HG03460 (cell line): ENCODE measurements at regions not wholly inside any gene's neighbourhood (a gene's known extent, or its start where the extent isn't known, plus 50 kb on each side); places are given as distances from the start of the nearest gene placed in this dataset.

Experiments used
- ATAC-seq: cut with Tn5 transposase; IDR thresholded peaks from one replicate; pipeline ENCODE4 v1.9.1; 2021; ENCODE audit not compliant: unreplicated experiment

DNA sequence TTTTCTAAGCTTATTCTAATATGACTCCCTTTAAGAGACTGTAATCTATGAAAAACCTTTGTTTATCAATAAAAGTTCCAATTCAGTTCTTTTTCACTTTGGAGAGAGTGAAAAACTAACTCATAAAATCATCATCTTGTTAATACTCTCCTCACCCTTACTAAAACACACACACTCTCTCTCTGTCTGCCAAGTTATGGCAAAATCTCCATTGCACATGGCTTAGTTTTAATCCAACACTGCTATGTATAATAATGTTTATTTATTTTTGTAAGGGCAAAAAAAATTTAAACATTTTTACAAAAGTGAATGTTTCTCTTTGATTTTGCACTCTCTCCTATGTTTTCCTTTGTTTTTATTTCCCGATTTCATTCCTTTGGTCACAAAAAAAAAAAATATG, 253.2 kb downstream of the BMP7 start:
- no peak for ATAC-seq

DNA sequence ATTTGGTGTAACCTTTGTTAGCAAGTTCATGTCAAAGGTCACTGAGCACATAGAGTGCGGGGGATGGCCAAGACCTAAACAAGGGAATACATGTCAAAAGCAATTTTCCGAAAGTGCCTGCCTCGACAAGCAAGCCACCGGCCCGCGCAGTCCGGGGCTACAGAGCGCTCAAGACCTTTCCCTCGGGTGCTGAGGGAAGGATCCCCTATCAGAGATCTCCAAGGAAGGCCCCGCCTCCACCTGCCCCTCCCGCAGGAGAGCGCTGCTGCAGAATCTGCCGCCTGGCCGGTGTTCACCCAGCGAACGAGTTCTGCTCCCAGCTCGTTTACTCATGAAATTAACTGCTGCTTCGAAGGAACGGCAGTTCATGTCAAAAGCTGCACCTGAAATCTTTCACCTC, 252.7 kb downstream of the BMP7 start:
- ATAC-seq = no peak

DNA sequence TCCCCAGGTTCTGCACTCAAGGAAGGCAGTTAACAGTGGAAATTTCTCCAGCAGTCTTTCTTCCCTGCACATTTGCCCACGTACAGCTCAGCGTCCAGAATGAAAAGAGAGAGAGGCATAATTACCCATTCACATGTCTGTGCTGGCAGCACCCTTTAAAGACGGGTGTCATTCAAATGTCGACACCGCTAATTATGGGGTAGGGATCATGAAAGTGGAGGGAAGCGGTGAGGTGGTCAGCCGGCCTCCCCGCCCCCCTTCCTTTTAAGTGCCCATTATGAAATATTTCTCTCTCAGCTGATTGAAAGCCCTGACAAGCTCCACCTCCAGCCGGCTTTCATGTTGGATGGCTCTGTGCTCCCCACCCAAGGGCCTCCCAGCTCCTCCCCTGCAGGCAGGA, 246.1 kb downstream of the BMP7 start:
- no peak for ATAC-seq

DNA sequence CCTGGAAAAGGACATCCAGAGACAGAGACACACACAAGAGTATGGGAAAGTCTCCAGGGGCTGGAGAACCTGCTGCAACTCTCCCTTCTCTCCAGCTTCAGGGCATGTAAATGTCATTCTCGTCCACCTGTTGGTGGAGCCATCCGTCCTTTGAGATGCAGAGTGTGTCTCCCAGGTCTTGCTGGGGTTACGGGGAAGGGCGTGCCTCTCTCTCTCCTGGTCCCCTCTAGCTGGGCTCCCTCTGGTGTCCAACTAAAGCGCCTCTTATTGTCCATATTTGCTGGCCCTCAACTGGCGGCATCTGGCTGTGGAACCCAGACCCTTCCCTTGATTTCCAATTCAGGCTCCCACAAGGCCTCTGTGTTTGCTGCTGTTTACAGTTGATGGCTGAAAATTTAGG, 244.1 kb downstream of the BMP7 start:
- ATAC-seq = no peak

DNA sequence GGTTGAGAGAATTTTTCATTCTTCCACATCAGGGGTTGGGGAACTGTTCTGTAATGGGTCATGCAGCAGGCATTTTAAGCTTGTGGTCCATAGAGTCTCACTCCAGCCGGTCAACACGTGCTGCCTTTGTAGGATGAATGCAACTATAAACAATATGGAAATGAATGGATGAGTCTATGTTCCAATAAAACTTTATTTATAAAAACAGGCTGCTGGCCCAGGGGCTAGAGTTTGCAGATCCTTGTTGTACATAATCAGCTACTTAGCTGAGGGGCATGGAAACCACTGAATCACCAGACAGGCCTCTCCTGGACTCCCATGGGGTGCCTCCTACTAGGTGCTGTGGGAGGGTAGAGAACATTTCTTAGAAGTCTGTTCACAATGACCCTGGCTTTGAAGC, 243.4 kb downstream of the BMP7 start:
- no peak for ATAC-seq

DNA sequence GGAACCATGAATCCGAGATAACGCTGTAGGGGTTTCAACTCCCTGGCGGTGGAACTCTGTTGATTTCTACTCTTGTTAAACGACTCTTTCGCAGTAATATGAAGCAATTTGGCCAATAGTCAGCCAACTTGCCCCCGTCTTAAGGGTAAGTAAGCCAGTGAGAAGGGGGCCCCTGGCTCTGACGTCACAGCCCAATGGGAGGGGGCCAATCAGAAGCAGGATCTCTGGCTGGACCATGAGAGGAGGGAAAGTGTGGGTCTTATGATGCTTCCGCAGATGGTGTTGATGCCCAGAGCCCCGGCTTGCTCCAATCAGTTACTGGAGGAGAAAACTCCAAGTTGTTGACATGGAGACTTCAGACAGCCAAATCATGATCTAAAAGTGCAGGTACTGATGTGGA, 242.4 kb downstream of the BMP7 start:
- no peak for ATAC-seq

DNA sequence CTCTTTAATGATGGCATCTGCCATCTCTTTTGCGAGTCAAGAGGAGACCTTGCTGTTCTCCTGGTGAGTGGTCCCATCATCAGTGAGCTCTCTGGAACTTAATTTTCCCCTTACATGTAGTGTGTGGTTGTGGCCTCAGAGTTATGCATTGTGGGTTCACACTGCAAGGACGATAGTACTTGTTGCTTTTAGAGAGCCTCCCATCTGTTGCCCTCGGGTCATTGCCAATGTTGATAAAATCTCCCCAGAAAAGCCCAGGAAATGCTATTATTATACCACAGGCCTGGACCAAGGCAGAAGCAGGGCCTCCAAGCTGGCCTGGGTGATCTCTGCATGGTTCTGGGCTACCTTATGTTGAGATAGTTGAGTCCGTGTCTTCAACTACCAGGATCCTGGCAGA, 241.6 kb downstream of the BMP7 start:
- ATAC-seq = no peak

DNA sequence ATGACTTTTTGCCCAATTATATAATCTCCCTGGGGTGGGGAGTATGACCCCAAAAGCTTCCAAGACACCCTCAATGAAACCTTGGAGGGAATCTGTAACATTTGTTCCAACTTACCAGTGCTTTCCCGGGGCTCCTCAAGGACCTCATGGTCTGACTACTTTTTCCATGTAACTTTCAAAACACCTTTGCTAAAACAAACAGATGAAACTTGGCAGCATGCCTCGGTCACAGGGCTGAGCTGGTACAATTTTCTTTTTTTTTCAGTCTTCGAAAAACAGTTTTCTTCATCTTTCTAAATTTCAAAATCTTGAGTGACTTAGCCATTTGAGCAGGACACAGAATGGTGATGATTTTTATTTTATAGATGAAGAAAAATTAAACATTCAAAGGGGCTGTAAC, 241.2 kb downstream of the BMP7 start:
- no peak for ATAC-seq

DNA sequence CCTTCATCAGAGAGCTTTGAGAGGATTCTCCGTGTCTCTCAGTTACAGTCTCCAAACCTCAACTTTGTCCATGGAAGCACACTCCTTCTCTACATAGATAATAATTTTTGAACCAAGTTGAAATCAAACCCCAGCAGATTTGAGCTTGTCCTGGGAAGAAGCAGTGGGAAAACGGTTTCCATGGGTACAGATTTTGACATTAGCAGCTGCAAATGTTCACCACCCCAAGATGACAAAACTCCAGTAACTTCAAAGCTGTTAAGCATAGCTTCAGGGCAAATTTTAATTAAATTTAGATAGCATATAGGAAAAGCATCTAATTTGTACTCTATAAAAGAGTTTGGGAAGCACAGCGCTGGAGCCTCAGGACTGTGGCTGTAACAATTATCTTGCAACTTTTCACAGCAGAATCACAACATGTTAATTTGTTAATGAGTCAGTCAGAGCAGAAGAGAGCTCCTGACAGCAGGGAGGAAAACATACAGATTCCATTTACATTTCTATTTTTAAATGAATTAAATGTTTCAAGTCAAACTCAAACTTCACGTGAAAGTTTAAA, 240.7 kb downstream of the BMP7 start:
- no peak for ATAC-seq

DNA sequence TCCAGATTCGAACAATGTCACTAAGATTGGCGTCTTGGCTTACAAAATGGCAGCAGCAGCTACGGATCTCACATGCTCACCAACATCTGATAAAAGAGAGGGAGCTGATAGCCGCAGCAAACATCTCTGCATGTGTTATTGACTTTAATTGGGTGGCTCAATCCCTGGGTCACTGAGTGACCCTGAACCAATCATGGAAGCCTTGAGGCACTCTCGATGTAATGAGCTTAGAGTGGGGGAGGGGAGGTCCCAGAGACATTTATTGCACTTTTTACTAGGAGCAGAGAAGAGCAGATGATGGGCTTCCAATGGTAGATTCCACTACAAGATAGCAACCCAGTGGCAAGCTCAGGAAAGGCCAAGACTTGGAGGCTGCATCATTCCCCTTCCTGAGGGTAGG, 238.7 kb downstream of the BMP7 start:
- ATAC-seq = no peak

DNA sequence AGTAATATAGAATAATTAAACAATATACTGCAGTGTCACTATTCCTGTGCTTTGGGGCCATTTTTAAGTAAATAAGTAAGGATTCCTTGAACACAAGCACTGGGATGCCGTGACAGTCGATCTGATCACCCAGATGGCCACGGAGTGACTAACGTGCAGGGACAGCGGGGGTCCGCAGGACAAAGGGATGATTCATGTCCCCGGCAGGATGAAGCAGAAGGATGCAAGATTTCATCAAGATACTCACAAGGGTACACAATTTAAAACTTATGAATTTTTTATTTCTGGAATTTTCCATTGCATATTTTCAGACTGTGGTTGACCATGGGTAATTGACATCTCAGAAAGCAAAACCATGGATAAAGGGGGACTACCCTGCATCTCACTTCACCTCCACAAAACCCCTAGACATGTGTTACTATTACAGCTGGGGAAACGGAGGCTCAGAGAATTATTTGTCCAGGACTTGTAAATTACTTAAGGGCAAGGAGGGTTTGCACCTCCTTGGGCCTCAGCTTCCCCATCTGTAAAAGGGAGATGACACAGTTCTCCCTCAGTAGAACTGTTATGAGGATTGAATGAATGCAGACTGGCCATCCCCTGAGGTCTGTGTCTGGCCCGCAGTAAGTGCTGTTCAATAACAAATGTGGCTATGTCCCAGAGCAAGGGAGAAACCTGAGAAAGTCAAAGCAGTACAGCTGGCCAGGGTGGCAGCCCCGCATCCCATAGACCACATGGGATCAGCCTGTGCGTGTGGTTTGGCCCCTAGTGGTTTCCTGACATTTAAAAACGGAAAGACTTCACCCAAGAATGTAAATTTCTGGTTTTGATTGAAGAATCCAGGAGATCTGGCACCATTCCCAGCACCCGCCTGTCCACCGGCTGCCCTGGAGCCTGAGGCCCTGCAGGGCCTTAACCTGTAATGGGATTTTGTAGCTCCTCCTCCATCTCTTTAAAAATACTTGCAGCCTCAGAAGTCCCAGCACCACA, 235.5 kb downstream of the BMP7 start:
- ATAC-seq = no peak

DNA sequence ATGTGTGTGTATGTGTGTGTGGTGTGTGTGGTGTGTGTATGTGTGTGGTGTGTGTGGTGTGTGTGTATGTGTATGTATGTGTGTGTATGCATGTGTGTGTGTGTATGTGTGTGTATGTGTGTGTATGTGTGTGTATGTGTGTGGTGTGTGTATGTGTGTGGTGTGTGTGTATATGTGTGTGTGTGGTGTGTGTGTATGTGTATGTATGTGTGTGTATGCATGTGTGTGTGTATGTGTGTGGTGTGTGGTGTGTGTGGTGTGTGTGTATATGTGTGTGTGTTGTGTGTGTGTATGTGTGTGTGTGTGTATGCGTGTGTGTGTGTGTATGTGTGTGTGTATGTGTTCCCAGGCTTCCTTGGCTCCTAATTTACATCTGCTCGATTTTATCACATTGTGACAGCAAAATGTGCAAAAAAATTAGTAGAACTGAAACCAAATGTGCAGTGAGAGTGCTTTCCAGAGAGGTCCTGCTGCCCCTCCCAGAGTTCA, 234.5 kb downstream of the BMP7 start:
- no peak for ATAC-seq

DNA sequence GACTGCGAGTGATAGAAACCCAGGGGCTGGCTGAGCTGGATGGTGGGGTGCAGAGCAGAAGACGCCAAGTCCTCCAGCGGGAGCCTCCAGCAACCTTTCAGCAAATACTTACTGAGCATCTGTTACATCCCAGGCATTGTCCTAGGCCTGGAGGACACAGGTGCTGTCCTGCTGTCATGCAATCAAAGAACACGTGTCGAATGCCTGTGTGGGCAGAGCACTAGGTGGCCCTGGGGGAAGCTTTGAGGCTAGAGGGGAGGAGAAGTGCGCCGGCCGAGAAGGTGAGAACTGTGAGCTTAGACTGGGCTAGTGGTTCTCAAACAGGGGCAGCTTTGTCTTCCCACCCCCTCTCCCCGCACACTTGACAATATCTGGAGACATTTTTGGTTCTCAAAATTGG, 233.6 kb downstream of the BMP7 start:
- ATAC-seq = no peak

DNA sequence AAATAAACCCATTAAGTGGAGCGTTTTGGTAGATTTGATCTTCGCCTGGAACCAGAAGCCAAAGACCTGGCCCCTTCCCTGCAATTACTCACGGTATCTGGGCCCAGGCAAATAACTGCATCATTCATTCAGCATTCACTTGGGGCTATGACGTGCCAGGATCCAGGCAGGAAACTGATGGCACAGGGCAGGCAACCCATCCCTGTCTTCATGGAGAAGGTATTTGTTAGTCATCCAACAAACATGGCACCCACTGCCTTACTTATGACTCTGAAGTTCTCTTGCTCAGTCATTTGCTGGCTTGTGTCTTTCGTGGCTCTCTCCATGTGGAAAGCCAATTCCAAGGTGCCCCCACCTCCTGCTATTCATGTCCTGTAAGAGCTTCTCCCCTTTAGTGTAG, 232.4 kb downstream of the BMP7 start:
- no peak for ATAC-seq

DNA sequence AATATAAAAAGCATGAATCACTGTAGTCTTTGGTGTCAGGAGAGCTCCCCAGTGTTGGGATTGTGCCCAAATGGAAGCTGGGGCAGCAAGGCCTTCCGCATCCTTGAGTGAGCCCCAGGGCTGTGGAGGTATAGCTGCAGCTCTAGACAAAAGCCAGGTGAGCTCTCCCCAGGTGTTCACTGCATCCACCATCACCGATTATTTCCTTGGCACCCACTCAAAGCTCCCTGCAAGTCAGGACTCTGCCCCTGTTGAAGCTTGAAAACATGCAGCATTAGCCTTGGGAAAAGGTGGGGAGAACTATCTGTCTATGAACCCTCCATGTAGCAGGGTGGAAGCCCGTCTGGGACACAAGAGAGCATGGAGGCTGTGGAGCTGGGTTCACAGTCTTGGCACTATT, 228.8 kb downstream of the BMP7 start:
- ATAC-seq = no peak

DNA sequence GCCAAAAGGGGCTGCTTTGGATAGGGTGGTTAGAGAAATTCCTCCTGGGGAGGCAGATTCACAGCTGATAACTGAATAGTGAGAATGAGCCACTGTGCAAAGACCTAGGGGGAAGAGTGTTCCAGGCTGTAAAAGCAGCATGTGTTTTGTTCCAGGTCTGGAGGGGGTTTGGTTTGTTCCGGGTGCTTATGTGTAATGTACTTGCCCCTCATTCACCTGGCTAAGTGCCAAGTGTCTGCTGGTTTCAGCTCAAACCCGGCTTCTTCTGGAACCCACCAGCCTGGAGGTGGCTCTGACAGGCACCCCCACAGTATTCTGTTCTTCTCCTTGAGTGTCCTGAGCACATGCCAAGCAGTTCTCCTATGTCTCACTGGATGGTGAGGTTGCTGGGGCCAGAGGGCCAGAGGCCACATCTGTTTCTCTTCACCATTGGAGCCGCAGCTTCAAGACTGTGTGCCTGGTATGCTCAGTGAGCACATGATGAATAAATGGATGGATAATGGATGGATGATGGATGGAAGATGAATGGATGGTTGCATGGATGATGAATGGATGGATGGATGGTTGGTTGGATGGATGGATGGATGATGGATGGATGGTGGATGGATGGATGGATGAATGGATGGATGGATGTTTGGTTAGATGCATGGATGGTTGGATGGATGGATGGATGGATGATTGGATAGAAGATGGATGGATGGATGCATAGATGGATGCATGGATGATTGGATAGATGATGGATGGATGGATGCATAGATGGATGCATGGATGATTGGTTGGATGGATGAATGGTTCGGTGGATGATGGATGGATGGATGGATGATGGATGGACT, 227.6 kb downstream of the BMP7 start:
- ATAC-seq = no peak

DNA sequence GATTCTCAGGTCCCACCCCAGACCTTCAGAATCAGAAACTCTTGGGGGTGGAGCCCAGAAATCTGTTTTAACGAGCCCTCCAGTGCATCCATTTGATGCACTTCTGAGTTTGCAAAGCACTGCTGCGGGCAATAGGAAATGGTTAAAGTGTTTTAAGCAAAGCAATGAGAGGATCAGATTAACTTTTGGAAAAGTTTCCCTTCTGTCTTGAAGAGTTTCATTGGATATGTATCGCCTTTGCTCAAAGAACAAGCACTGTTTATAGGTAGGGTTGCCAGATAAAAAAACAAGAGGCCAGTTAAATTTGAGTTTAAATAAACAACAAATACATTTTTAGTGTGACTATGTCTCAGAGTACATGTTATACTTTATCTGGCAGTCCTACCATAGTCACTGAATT, 226.0 kb downstream of the BMP7 start:
- ATAC-seq = no peak

DNA sequence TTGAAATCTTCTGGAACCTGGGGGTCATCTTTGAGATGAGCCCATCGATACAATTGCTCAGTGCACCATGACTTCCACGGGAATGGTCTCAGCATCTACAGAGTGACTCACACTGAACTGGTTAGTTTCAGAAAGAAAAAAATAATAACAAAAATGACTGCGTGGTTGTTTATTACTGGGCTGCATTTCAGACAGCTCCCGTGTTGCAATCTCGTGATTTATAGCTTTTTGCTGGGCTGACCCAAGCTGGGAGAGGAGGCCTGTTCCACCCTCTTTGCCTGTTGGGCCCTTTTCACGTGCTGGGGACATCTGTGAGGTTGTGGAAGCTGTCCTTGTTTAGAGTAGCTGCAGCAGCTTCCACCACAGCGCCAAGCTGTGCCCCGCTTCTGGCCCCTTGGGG, 225.5 kb downstream of the BMP7 start:
- no peak for ATAC-seq

DNA sequence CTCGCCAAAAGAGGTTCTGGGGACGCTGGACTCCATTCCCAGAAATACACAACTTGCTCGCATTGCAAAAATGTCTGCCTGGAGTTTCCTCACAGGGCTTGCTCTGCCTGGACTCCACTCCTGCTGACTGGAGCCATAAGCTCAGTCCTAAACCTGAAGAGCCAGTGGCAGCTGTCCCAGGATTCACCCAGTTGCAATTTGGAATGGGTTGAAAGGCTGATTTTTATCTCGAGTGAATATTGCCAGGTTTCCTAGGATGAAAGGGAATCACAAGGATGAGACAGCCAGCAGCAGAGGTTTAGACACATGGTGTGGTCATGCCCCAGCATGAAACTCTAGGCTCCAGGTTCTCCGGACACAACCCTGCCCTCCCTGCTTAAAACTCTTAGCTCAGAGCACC, 223.3 kb downstream of the BMP7 start:
- no peak for ATAC-seq

DNA sequence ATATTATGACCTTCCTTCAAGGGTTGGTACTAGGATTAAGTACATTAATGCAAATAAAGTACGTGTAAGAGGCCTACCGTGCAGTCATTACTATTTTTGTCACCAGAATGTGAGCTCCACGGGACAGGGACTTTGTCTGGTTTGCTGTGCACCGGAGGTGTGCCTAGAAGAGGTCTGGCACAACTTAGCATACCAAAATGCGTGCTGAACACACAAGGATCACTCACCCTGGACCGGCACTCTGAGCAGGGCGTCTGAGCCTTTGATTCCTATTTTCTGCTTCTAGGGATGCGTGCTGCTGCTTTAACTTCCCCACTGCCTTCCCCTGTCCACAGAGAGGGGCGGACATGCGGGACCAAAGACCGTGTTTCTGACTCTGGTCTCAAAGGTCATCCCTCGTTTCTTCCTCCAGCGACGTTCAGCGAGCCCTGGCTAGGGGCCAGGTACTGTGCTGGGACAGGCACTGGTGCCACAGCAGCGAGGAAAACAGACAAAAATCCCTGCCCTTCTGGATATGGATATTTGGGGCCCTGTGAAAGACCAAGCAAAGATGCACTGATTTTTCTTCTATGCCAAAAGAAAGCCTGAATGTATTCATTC, 222.7 kb downstream of the BMP7 start:
- ATAC-seq = no peak
